ENCODE measurements at regions not wholly inside any gene's neighbourhood (a gene's known extent, or its start where the extent isn't known, plus 50 kb on each side); places are given as distances from the start of the nearest gene placed in this dataset.
"Not testable (repeated sequence)": the region's sequence is repeated elsewhere in the genome, so short reads cannot be mapped to it uniquely, and the experiment has no call there.

DNA sequence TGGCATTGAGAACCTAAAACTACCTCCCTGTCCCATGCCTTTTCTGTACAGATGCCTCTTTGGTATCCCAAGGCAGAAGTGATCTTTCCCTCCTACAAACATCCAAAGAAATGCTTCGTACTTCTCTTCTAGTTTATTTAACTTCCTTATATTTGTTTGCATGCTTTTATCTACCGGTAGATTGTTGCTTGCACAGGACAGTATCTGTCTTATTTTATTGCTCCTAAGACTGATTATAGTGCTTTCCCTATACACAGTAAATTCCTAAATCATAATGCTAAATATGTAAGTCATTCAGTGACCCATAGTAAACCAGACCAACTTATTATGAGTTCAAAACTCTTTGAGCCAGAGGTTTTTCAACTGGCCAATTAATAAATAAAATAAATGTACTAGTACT is 156.9 kb downstream of the PRELID2 start:
- no peaks in the 10 kb centered on the region for H3K9me3 Mint-ChIP-seq
- DNase-seq (no peak), ATAC-seq (no peak)
- H3K4me1 Mint-ChIP-seq (ENCODE audit: low read depth): no peaks in the 10 kb centered on the region
- no peaks in the 10 kb centered on the region for H3K27me3 Mint-ChIP-seq (ENCODE audit: low read depth)
- H3K4me3 Mint-ChIP-seq: no peak overlapping the region
- no peaks in the 10 kb centered on the region for H3K36me3 Mint-ChIP-seq (ENCODE audit: insufficient read depth)

GRCh38 chr5:145673786-145674185 is 161.4 kb downstream of the PRELID2 start:
- Mint-ChIP-seq H3K4me1 (ENCODE audit: low read depth) (no peaks in the 10 kb centered on the region), H3K36me3 (ENCODE audit: insufficient read depth) (no peaks in the 10 kb centered on the region)

GRCh38 chr5:145668714-145669113 is 166.4 kb downstream of the PRELID2 start:
- H3K36me3 Mint-ChIP-seq (ENCODE audit: insufficient read depth): no peaks in the 10 kb centered on the region
- H3K27me3 Mint-ChIP-seq (ENCODE audit: low read depth): no peaks in the 10 kb centered on the region
- no peaks in the 10 kb centered on the region for H3K4me1 Mint-ChIP-seq (ENCODE audit: low read depth)
- H3K4me3 Mint-ChIP-seq: no peak overlapping the region
- no peak for ATAC-seq
- peaks cover 3% of the 10 kb centered on the region for H3K9me3 Mint-ChIP-seq
- no peak for DNase-seq

More at GRCh38 chr5:145673786-145674185, 161.4 kb downstream of the PRELID2 start:
- no peak for ATAC-seq
- H3K4me3 Mint-ChIP-seq: no peak overlapping the region
- H3K9me3 Mint-ChIP-seq: no peaks in the 10 kb centered on the region
- DNase-seq: no peak
- H3K27me3 Mint-ChIP-seq (ENCODE audit: low read depth): no peaks in the 10 kb centered on the region

DNA sequence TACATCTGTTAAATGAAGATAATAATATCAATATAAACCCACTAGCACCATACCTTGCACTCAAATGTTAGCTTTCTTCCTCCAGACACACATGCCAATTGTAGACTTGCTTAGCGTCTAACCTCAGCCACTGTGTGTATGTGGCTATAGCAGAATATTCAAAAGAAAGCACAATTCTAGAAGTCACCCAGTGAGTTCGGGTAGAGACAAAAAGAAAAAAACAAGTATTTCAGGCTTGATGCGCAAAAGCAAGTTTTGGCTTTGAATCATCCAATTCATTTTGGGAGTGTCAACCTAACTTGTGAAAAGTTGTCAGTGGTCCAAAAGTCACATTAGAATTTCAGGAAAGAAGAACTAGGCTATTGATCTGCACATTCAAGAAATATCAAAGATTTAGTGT is 167.4 kb downstream of the PRELID2 start:
- DNase-seq: no peak
- peaks cover 3% of the 10 kb centered on the region for H3K9me3 Mint-ChIP-seq
- H3K36me3 Mint-ChIP-seq (ENCODE audit: insufficient read depth): no peaks in the 10 kb centered on the region
- H3K4me3 Mint-ChIP-seq: no peak overlapping the region
- H3K4me1 Mint-ChIP-seq (ENCODE audit: low read depth): no peaks in the 10 kb centered on the region
- no peaks in the 10 kb centered on the region for H3K27me3 Mint-ChIP-seq (ENCODE audit: low read depth)
- no peak for ATAC-seq

DNA sequence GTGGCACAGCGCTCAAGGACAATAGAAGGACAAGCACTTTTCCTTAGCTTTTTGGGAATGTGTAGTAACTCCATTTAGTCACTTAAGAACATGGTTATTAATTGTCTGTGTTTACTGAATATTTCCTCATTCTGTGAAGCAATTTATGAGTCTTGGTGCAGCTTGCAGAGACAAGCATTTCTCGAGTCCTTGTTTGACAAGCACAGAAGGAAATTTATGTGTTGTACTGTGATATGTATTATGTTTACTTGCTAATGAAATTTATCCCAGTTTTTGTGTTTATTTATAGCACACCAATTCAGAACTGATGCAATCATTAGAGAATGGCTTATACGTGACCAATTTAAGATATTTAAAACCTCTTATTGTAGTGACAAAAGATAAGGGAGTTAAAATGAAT is 168.6 kb downstream of the PRELID2 start:
- ATAC-seq (no peak), DNase-seq (no peak)
- Mint-ChIP-seq H3K9me3 (peaks cover 3% of the 10 kb centered on the region), H3K36me3 (ENCODE audit: insufficient read depth) (no peaks in the 10 kb centered on the region), H3K27me3 (ENCODE audit: low read depth) (no peaks in the 10 kb centered on the region), H3K4me3 (no peak overlapping the region), H3K4me1 (ENCODE audit: low read depth) (no peaks in the 10 kb centered on the region)

GRCh38 chr5:145661737-145662485 is 173.2 kb downstream of the PRELID2 start:
- ATAC-seq (no peak), DNase-seq (no peak)
- Mint-ChIP-seq H3K4me3 (no peak overlapping the region), H3K4me1 (ENCODE audit: low read depth) (no peaks in the 10 kb centered on the region), H3K36me3 (ENCODE audit: insufficient read depth) (no peaks in the 10 kb centered on the region), H3K27me3 (ENCODE audit: low read depth) (no peaks in the 10 kb centered on the region), H3K9me3 (peaks cover 4% of the 10 kb centered on the region)

DNA sequence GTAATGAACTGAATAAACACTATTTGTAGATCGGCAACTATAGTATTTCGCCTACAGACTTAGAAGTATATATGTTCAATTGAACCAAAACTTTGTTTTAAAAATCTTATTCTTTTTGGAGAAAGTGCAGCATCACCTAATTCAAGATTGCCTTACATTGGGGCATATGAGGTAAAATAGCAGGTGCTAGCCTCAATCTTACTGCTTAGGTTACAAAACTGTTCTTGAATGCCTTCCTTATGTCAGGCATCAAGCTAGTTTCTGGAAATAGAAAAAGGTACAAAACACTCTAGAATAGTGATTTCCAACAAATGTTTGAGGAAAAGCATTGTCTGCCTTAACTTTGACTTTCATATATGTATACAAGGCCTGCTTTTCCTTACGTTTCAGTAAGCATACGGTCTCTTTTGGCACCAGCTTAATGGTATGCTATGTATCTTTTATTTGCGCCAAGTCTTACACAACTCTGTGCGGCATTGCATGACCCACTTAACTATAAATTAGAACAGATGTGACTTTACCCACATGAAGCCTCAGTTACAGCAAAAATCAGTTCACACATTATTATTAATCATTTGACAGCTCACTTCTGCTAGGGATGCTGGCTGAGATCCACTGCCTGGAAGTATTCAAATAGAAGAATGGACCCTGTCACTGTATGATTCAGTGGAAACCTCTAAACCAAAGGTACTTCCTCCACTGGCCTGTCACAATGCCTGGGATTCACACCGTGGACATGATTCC is 174.1 kb downstream of the PRELID2 start:
- no peaks in the 10 kb centered on the region for H3K4me1 Mint-ChIP-seq (ENCODE audit: low read depth)
- DNase-seq (no peak), ATAC-seq (no peak)
- no peaks in the 10 kb centered on the region for H3K27me3 Mint-ChIP-seq (ENCODE audit: low read depth)
- H3K9me3 Mint-ChIP-seq: peaks cover 6% of the 10 kb centered on the region
- no peaks in the 10 kb centered on the region for H3K36me3 Mint-ChIP-seq (ENCODE audit: insufficient read depth)
- H3K4me3 Mint-ChIP-seq: no peak overlapping the region

DNA sequence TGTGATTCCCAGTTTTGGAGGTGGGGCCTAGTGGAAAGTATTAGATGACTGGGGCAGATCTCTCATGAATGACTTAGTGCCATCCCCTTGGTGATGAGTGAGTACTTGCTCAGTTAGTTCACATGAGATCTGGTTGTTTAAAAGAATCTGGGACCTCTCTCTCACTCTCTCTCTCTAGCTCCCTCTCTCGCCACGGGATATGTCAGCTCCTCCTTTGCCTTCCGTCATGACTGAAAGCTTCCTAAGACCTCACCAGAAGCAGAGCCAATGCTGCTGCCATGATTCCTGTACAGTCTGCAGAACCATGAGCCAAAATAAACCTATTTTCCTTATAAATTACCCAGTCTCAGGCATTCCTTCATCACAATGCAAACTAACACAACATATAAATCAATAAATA is 176.7 kb downstream of the PRELID2 start:
- Mint-ChIP-seq H3K27me3 (ENCODE audit: low read depth) (no peaks in the 10 kb centered on the region), H3K4me1 (ENCODE audit: low read depth) (no peaks in the 10 kb centered on the region), H3K4me3 (no peak overlapping the region), H3K9me3 (peaks cover 20% of the 10 kb centered on the region), H3K36me3 (ENCODE audit: insufficient read depth) (no peaks in the 10 kb centered on the region)
- DNase-seq (no peak), ATAC-seq (no peak)

GRCh38 chr5:145652700-145653099 is 182.4 kb downstream of the PRELID2 start:
- peaks cover 29% of the 10 kb centered on the region for H3K9me3 Mint-ChIP-seq
- H3K36me3 Mint-ChIP-seq (ENCODE audit: insufficient read depth); H3K4me3 Mint-ChIP-seq; ATAC-seq; H3K4me1 Mint-ChIP-seq (ENCODE audit: low read depth); H3K27me3 Mint-ChIP-seq (ENCODE audit: low read depth); DNase-seq: not testable (repeated sequence)

GRCh38 chr5:145647137-145647536 is 188.0 kb downstream of the PRELID2 start:
- H3K27me3 Mint-ChIP-seq (ENCODE audit: low read depth); ATAC-seq; DNase-seq: not testable (repeated sequence)

GRCh38 chr5:145643214-145643613 is 191.9 kb downstream of the PRELID2 start:
- not testable (repeated sequence) for H3K4me1 Mint-ChIP-seq (ENCODE audit: low read depth); ATAC-seq; H3K4me3 Mint-ChIP-seq; DNase-seq; H3K36me3 Mint-ChIP-seq (ENCODE audit: insufficient read depth); H3K27me3 Mint-ChIP-seq (ENCODE audit: low read depth)
- peaks cover 23% of the 10 kb centered on the region for H3K9me3 Mint-ChIP-seq

More at GRCh38 chr5:145647137-145647536, 188.0 kb downstream of the PRELID2 start:
- not testable (repeated sequence) for H3K4me3 Mint-ChIP-seq; H3K4me1 Mint-ChIP-seq (ENCODE audit: low read depth); H3K36me3 Mint-ChIP-seq (ENCODE audit: insufficient read depth)
- H3K9me3 Mint-ChIP-seq: peaks cover 17% of the 10 kb centered on the region

DNA sequence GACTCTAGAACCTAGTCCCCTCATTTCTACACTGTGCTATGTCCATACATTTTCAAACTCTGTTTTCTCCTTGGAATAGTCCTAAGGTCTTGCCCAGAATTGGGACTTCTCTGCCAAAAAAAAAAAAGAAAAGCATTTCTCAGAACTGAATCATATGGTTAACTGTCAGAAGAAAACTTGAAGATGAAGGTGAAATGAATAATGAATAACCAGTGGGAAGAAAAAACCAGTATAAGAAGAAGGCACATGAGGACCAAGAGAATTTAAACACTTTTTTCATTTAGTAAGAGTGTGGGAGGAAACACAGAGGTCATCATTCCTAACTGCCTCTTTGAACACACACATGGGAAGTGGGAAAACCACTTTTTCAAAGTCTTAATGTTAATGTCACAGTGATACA is 197.7 kb downstream of the PRELID2 start:
- DNase-seq (no peak), ATAC-seq (no peak)
- Mint-ChIP-seq H3K4me3 (no peak overlapping the region), H3K36me3 (ENCODE audit: insufficient read depth) (no peaks in the 10 kb centered on the region), H3K9me3 (peaks cover 11% of the 10 kb centered on the region), H3K27me3 (ENCODE audit: low read depth) (no peaks in the 10 kb centered on the region), H3K4me1 (ENCODE audit: low read depth) (no peaks in the 10 kb centered on the region)

DNA sequence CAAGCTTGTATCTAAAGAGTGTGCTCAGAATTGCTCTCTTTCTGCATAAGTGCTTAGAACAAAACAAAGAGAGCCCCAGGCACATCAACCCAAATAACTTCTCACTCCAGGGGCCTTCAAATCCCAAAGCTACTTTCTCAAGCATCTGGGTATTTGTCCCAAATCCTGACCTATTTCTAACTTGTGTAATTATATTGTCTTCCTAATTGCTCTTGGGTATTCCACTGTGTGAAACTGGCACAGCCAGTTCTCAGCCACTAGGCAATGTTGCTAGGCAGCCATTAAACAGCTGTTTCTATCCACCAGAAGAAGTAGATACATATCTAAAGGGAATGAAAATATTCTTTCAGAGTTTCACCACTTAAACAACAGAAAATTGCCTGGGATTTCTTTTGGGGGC is 198.8 kb downstream of the PRELID2 start:
- H3K36me3 Mint-ChIP-seq (ENCODE audit: insufficient read depth): no peaks in the 10 kb centered on the region
- no peak for ATAC-seq

DNA sequence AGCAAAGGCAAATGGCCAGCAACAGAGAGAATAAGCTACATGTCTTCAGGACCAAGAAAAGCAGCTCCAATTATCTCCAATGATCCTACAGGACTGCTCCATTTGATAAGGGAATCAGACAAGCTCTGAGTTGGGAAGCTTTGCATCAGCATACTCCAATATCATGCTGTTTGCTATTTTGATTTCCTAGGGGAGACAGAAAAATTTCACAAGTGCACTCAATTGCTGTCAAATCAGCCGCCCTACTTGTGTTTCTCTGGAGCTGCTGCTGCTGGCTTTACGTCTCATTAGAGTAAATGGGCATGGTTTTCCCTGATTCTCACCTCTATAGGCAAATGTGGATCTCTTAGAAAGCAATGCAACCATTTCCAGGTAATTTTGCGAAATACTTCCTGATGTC is 201.7 kb downstream of the PRELID2 start:
- DNase-seq (no peak), ATAC-seq (no peak)
- Mint-ChIP-seq H3K4me1 (ENCODE audit: low read depth) (no peaks in the 10 kb centered on the region), H3K4me3 (no peak overlapping the region), H3K9me3 (peaks cover 5% of the 10 kb centered on the region), H3K27me3 (ENCODE audit: low read depth) (no peaks in the 10 kb centered on the region), H3K36me3 (ENCODE audit: insufficient read depth) (no peaks in the 10 kb centered on the region)

More for the DNA sequence above, 198.8 kb downstream of the PRELID2 start:
- H3K9me3 Mint-ChIP-seq: peaks cover 11% of the 10 kb centered on the region
- no peak overlapping the region for H3K4me3 Mint-ChIP-seq
- H3K4me1 Mint-ChIP-seq (ENCODE audit: low read depth): no peaks in the 10 kb centered on the region
- no peak for DNase-seq
- no peaks in the 10 kb centered on the region for H3K27me3 Mint-ChIP-seq (ENCODE audit: low read depth)

DNA sequence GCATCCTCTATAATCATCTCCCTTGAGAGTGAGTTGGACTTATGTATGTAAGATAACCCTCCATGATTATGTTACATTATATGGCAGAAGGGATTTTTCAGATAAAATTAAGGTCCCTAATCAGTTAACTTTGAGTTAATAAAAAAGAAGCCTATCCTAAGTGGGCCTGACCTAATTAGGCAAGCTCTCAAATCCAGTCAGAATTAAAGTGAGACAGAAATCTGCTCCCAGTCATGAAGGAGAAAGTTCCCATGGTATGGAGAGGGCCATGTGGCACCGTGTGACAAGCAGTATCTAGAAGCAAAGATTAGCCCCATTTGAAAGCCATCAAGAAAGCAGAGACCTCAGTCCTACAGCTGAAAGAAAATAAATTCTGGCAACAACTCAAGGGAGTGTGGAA is 202.4 kb downstream of the PRELID2 start:
- Mint-ChIP-seq H3K4me3 (no peak overlapping the region), H3K27me3 (ENCODE audit: low read depth) (no peaks in the 10 kb centered on the region), H3K9me3 (peaks cover 3% of the 10 kb centered on the region), H3K4me1 (ENCODE audit: low read depth) (no peaks in the 10 kb centered on the region), H3K36me3 (ENCODE audit: insufficient read depth) (no peaks in the 10 kb centered on the region)
- no peak for ATAC-seq
- DNase-seq: no peak
